GM12878 (cell line): ENCODE measurements at regions not wholly inside any gene's neighbourhood (a gene's known extent, or its start where the extent isn't known, plus 50 kb on each side); places are given as distances from the start of the nearest gene placed in this dataset.

Experiments used
- ATAC-seq: fragments of 200-7000 bp; cut with Tn5 transposase; 3 replicates; pipeline ENCODE4 v1.9.1; 2020; ENCODE audit warnings: mild to moderate bottlenecking, moderate library complexity
- BruUV-seq: library from RNA; stranded (reverse); fragments of 400-500 nt; replicated peaks from 2 replicates; lab custom pipeline; 2021; lab: Mats Ljungman, UMichigan
- CTCF ChIA-PET: fragments of 300-600 bp; sonication (Branson Sonifier 250); formaldehyde crosslinking; extraction: SDS; loops from one replicate; lab custom pipeline; 2021; ENCODE audit warnings: inconsistent platforms; lab: Yijun Ruan, JAX
- POLR2A ChIA-PET: fragments of 350-600 bp; formaldehyde crosslinking; extraction: SDS; loops from one replicate; lab custom pipeline; 2021; ENCODE audit warnings: inconsistent platforms; lab: Charles Lee
- RAD21 ChIA-PET: fragments of 300-600 bp; sonication (Branson Sonifier 250); formaldehyde crosslinking; loops from one replicate; lab custom pipeline; 2023; ENCODE audit warnings: antibody characterized with exemption; ENCODE audit not compliant: unreplicated experiment; lab: Charles Lee
- SMC1A ChIA-PET: fragments of 300-600 bp; sonication (Branson Sonifier 250); formaldehyde crosslinking; loops from one replicate; lab custom pipeline; 2023; ENCODE audit not compliant: unreplicated experiment, uncharacterized antibody; lab: Charles Lee
- DNase-seq: peaks from one replicate; pipeline ENCODE4 v3.0.0-alpha.2; 2011; ENCODE audit warnings: low read depth, low spot score
- FAIRE-seq: peaks from 3 replicates; lab custom pipeline; 2011; peaks lifted over from hg19 to GRCh38; lab: Jason Lieb, UNC
- H2AFZ ChIP-seq: 2 replicates; pipeline ENCODE4 v1.6.0; 2011; ENCODE audit warnings: low read depth, low read length, control low read depth; ENCODE audit not compliant: control insufficient read depth
- H3K27ac ChIP-seq: 2 replicates; pipeline ENCODE4 v1.5.1; 2011; ENCODE audit warnings: control low read depth; ENCODE audit not compliant: control insufficient read depth, insufficient read depth
- H3K27me3 ChIP-seq, 2 experiments: replicated peaks in 1 of 2; 2 replicates each; pipeline versions ENCODE4 v1.6.0 to v1.6.1; 2011; ENCODE audit warnings: low read length in 1 of 2; ENCODE audit not compliant: control insufficient read depth in 2 of 2, insufficient read depth in 2 of 2
- H3K36me3 ChIP-seq, 2 experiments: 2 replicates each; pipeline ENCODE4 v1.5.1; 2011; ENCODE audit warnings: low read length in 1 of 2; ENCODE audit not compliant: control insufficient read depth in 2 of 2, insufficient read depth in 2 of 2
- H3K4me1 ChIP-seq: 2 replicates; pipeline ENCODE4 v1.6.1; 2011; ENCODE audit warnings: mild to moderate bottlenecking, low read length, moderate library complexity, mixed read lengths; ENCODE audit not compliant: control insufficient read depth, insufficient read depth
- H3K4me2 ChIP-seq: 2 replicates; pipeline ENCODE4 v1.6.0; 2011; ENCODE audit warnings: control low read depth; ENCODE audit not compliant: control insufficient read depth, insufficient read depth
- H3K4me3 ChIP-seq: fragments of 200-600 bp; sonication (generic); 2 replicates; pipeline ENCODE4 v1.5.1; 2016
- H3K79me2 ChIP-seq: 2 replicates; pipeline ENCODE4 v1.6.0; 2011; ENCODE audit warnings: low read length; ENCODE audit not compliant: control insufficient read depth, insufficient read depth
- H3K9ac ChIP-seq: 2 replicates; pipeline ENCODE4 v1.8.0; 2011; ENCODE audit warnings: low read length, control low read depth, mixed read lengths; ENCODE audit not compliant: control insufficient read depth, insufficient read depth
- H3K9me3 ChIP-seq: replicated peaks from 3 replicates; pipeline ENCODE4 v1.5.1; 2011; ENCODE audit warnings: mild to moderate bottlenecking, low read length; ENCODE audit not compliant: control insufficient read depth, insufficient read depth
- H4K20me1 ChIP-seq: 2 replicates; pipeline ENCODE4 v1.6.0; 2011; ENCODE audit not compliant: control insufficient read depth, insufficient read depth
- ATF2 ChIP-seq: IDR thresholded peaks from 2 replicates; pipeline ENCODE4 v1.6.1; 2012; ENCODE audit warnings: low read length, inconsistent platforms
- CHD4 ChIP-seq: fragments of 200-600 bp; sonication (generic); IDR thresholded peaks from 2 replicates; pipeline ENCODE4 v1.6.1; 2016; ENCODE audit warnings: mild to moderate bottlenecking
- ELK1 ChIP-seq: IDR thresholded peaks from 2 replicates; pipeline ENCODE4 v1.6.1; 2012; ENCODE audit warnings: low read depth, low read length, improper control_type of control experiment
- HDGF ChIP-seq: fragments of 450-650 bp; IDR thresholded peaks from 2 replicates; pipeline ENCODE4 v1.6.1; 2016; ENCODE audit warnings: antibody characterized with exemption
- MAX ChIP-seq: IDR thresholded peaks from 2 replicates; pipeline ENCODE4 v1.6.1; 2012; ENCODE audit warnings: low read depth, low read length, improper control_type of control experiment
- NBN ChIP-seq: fragments of 450-650 bp; IDR thresholded peaks from 2 replicates; pipeline ENCODE4 v1.6.1; 2016
- NFYB ChIP-seq: IDR thresholded peaks from 2 replicates; pipeline ENCODE4 v1.6.1; 2011; ENCODE audit warnings: low read depth, mild to moderate bottlenecking, low read length, improper control_type of control experiment, moderate library complexity; ENCODE audit not compliant: insufficient read depth
- RAD51 ChIP-seq: fragments of 450-650 bp; IDR thresholded peaks from 2 replicates; pipeline ENCODE4 v1.6.1; 2016; ENCODE audit warnings: moderate library complexity, mild to moderate bottlenecking, inconsistent platforms
- RB1 ChIP-seq: fragments of 450-650 bp; formaldehyde crosslinking; IDR thresholded peaks from 2 replicates; pipeline ENCODE4 v1.6.1; 2017; ENCODE audit warnings: mild to moderate bottlenecking, borderline replicate concordance
- RELA ChIP-seq: fragments of 450-650 bp; IDR thresholded peaks from 2 replicates; pipeline ENCODE4 v1.8.0; 2014; ENCODE audit warnings: borderline replicate concordance; ENCODE audit not compliant: partially characterized antibody
- SMARCA5 ChIP-seq: fragments of 450-650 bp; IDR thresholded peaks from 2 replicates; pipeline ENCODE4 v1.6.1; 2017; ENCODE audit warnings: mild to moderate bottlenecking
- SMC3 ChIP-seq: IDR thresholded peaks from 2 replicates; pipeline ENCODE4 v1.6.1; 2011; ENCODE audit warnings: low read length, improper control_type of control experiment, borderline replicate concordance
- YBX1 ChIP-seq: fragments of 450-650 bp; IDR thresholded peaks from 2 replicates; pipeline ENCODE4 v1.6.1; 2016; ENCODE audit warnings: antibody characterized with exemption
- ZBTB33 ChIP-seq: fragments of 450-650 bp; IDR thresholded peaks from 2 replicates; pipeline ENCODE4 v1.6.1; 2017; ENCODE audit warnings: mild to moderate bottlenecking
- ZNF384 ChIP-seq: IDR thresholded peaks from 2 replicates; pipeline ENCODE4 v1.6.1; 2012; ENCODE audit warnings: low read depth, mild to moderate bottlenecking, low read length, improper control_type of control experiment, borderline replicate concordance
- ZNF592 ChIP-seq: fragments of 450-650 bp; IDR thresholded peaks from 2 replicates; pipeline ENCODE4 v1.6.1; 2017; ENCODE audit warnings: mild to moderate bottlenecking, moderate library complexity
- ZSCAN29 ChIP-seq: fragments of 450-650 bp; IDR thresholded peaks from 2 replicates; pipeline ENCODE4 v1.6.1; 2017; ENCODE audit warnings: mild to moderate bottlenecking, moderate library complexity
- WGBS: methylation state at CpG from one replicate; pipeline ENCODE4 v1.1.6; 2016; ENCODE audit warnings: low lambda C conversion rate; ENCODE audit not compliant: insufficient replicate concordance, insufficient coverage; ENCODE audit errors: missing lambda C conversion rate; 5-methylcytosine and 5-hydroxymethylcytosine counted together
- in situ Hi-C: fragments of 300-500 bp; cut with MboI; formaldehyde crosslinking; loops from 9 replicates; pipeline ENCODE4 v1.14.3; 2018; ENCODE audit warnings: mixed read lengths
- intact Hi-C: fragments of 100-400 bp; cut with micrococcal nuclease; formaldehyde crosslinking; loops from one replicate; pipeline ENCODE4 v1.14.2; 2022; ENCODE audit not compliant: unreplicated experiment

- no peak for TF ChIP-seq RELA
- TF ChIP-seq, all 136 proteins: peak for 0
These were observed 841.1 kb upstream of the MANEA start (continued) for GRCh38 chr6:94736236-94736635.

GRCh38 chr6:94735270-94735669, 842.1 kb upstream of the MANEA start:
- Histone ChIP-seq H3K27ac (no peak overlapping the region), H4K20me1 (no peaks in the 10 kb centered on the region), H3K79me2 (no peaks in the 10 kb centered on the region), H2AFZ (no peak overlapping the region), H3K4me1 (no peaks in the 10 kb centered on the region), H3K4me3 (no peak overlapping the region), H3K4me2 (no peak overlapping the region), H3K36me3 (no peaks in the 10 kb centered on the region), H3K9me3 (no peaks in the 10 kb centered on the region), H3K27me3 (no peaks in the 10 kb centered on the region), H3K9ac (no peak overlapping the region)
- no peak for FAIRE-seq
- no TSS peak for BruUV-seq
- intact Hi-C loops: no loop called here
- RAD21 ChIA-PET: no interaction called here
- DNase-seq: no peak
- CTCF ChIA-PET: no interaction called here
- 35% methylated on average over 7 of the region's 7 CpGs for WGBS
- POLR2A ChIA-PET: no interaction called here
- SMC1A ChIA-PET: no interaction called here
- in situ Hi-C loops: no loop called here
- no peak for ATAC-seq
- TF ChIP-seq RAD51 (no peak), HDGF (no peak), ZBTB33 (no peak), SMARCA5 (no peak), ATF2 (no peak), ZNF592 (no peak), SMC3 (no peak), NFYB (no peak), NBN (no peak), ZNF384 (no peak), CHD4 (no peak), MAX (no peak), ZSCAN29 (no peak), ELK1 (no peak), YBX1 (no peak), RB1 (no peak)
